Prostate gland (tissue), 2 donors: ENCODE measurements at regions not wholly inside any gene's neighbourhood (a gene's known extent, or its start where the extent isn't known, plus 50 kb on each side); places are given as distances from the start of the nearest gene placed in this dataset.

Experiments used
- DNase-seq: peaks from one replicate; pipeline ENCODE4 v3.0.0-alpha.2; 2019; ENCODE audit warnings: low spot score
- H3K27ac ChIP-seq, 2 donors: fragments of 200-600 bp; sonication (generic); 2 replicates each; pipeline ENCODE4 v1.5.1; 2017 to 2019
- H3K27me3 ChIP-seq: fragments of 200-600 bp; sonication (generic); replicated peaks from 2 replicates; pipeline ENCODE4 v1.5.1; 2019; ENCODE audit not compliant: insufficient read depth
- H3K36me3 ChIP-seq, 2 donors: fragments of 200-600 bp; sonication (generic); 1 replicate in 1 of 2; 2 replicates in 1 of 2; pipeline versions ENCODE4 v1.5.1 to v1.8.1; 2017 to 2019
- H3K4me1 ChIP-seq: fragments of 200-600 bp; sonication (generic); replicated peaks from 2 replicates; pipeline ENCODE4 v1.5.1; 2019
- H3K4me3 ChIP-seq, 2 donors: fragments of 200-600 bp; sonication (generic); 2 replicates each; pipeline ENCODE4 v1.5.1; 2017 to 2019
- H3K9me3 ChIP-seq: fragments of 200-600 bp; sonication (generic); 2 replicates; pipeline ENCODE4 v1.5.1; 2017
- POLR2A ChIP-seq: fragments of 450-650 bp; IDR thresholded peaks from one replicate; pipeline ENCODE4 v1.6.1; 2016; ENCODE audit warnings: antibody characterized with exemption, mild to moderate bottlenecking
- POLR2AphosphoS5 ChIP-seq: sonication (generic); formaldehyde crosslinking; IDR thresholded peaks from one replicate; pipeline ENCODE4 v1.6.1; 2017; ENCODE audit warnings: antibody characterized with exemption
- WGBS: methylation state at CpG from one replicate; pipeline ENCODE4 v1.1.5; 2018; 5-methylcytosine and 5-hydroxymethylcytosine counted together
- intact Hi-C: fragments of 100-400 bp; cut with DNase I; formaldehyde crosslinking; loops from one replicate; pipeline ENCODE4 v1.14.2; 2022
- TF ChIP-seq, protein P1 (sequence below), 4 experiments: fragments of 200-600 bp in 2 of 4; fragments of 450-650 bp in 2 of 4; sonication (generic) in 2 of 4; IDR thresholded peaks; 1 replicate in 3 of 4; 2 replicates in 1 of 4; pipeline ENCODE4 v1.5.1; 2016 to 2019; ENCODE audit warnings: antibody characterized with exemption in 4 of 4, mild to moderate bottlenecking in 2 of 4, moderate library complexity in 2 of 4

DNA sequence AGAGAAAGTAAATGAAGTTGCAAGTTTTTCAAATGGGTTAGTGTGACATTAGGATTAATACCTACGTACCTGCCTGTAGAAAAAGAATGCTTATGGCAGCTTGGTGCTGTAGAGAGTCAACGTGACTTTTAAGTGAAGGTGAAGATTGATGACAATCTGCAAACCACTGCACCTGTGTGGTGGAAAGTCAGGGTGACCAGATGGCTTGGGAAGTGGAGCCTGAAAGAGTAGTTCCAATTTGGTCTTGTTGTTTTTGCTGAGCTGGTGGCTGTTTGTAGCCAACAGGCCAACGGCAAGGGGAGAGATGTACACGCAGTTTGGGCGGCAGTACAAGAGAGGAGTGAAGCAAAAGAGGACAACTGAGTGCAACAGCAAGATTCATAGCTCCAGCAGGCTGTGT is 78.1 kb upstream of the JAK1 start:
- no peak overlapping the region for H3K27ac ChIP-seq
- H3K9me3 ChIP-seq: no peaks in the 10 kb centered on the region
- no peak for TF ChIP-seq POLR2A
- TF ChIP-seq, protein P1, sequence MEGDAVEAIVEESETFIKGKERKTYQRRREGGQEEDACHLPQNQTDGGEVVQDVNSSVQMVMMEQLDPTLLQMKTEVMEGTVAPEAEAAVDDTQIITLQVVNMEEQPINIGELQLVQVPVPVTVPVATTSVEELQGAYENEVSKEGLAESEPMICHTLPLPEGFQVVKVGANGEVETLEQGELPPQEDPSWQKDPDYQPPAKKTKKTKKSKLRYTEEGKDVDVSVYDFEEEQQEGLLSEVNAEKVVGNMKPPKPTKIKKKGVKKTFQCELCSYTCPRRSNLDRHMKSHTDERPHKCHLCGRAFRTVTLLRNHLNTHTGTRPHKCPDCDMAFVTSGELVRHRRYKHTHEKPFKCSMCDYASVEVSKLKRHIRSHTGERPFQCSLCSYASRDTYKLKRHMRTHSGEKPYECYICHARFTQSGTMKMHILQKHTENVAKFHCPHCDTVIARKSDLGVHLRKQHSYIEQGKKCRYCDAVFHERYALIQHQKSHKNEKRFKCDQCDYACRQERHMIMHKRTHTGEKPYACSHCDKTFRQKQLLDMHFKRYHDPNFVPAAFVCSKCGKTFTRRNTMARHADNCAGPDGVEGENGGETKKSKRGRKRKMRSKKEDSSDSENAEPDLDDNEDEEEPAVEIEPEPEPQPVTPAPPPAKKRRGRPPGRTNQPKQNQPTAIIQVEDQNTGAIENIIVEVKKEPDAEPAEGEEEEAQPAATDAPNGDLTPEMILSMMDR (IDR thresholded peaks at IDR 0.05): no peak
- no peak for TF ChIP-seq POLR2AphosphoS5
- no peaks in the 10 kb centered on the region for H3K27me3 ChIP-seq
- WGBS: 86% methylated on average over 5 of the region's 5 CpGs
- no peaks in the 10 kb centered on the region for H3K36me3 ChIP-seq
- DNase-seq: no peak
- no peak overlapping the region for H3K4me3 ChIP-seq
- no peaks in the 10 kb centered on the region for H3K4me1 ChIP-seq
- intact Hi-C loops: no loop called here

DNA sequence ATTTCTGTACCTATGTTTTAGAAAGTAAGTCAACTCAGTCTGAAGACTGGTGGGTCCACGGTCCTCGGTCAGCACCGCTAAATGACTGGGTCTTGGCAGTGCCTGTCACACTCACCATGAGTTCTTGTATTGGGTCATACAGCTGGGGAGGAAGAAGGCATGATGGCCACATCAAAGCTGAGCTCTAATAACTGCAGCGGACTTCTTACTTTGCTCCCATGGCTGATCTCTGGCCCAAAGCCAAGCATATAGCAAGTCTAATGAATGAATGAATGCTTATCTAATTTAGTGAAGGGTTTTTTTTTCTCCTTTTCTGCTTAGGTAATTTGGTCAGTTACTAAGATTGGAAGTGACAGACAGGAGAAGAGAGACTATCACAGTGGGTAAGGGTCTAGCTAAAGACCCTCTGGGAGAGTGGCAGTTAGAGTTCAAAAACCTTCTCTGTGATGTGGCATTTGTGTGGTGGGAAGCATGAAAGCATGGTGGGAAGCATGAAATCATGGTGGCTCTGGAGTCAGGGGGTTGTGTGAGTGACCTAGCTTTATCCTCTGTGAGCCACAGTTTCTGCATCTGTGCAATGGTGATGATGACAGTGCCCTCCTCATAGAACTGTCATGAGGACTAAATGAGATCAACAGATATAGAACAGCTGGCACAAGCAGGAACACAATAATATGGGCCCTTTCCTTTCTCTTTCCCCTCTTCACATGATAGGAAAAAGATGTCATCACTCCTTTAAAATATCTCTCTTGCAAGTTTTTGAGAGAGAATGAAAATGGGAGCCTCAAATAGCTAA is 78.9 kb upstream of the JAK1 start:
- DNase-seq: no peak
- H3K27me3 ChIP-seq: no peaks in the 10 kb centered on the region
- intact Hi-C loops: no loop called here
- TF ChIP-seq POLR2AphosphoS5: no peak
- TF ChIP-seq, protein P1 (IDR thresholded peaks at IDR 0.05): no peak
- no peak for TF ChIP-seq POLR2A
- no peaks in the 10 kb centered on the region for H3K36me3 ChIP-seq
- no peaks in the 10 kb centered on the region for H3K4me1 ChIP-seq
- H3K9me3 ChIP-seq: no peaks in the 10 kb centered on the region
- no peak overlapping the region for H3K27ac ChIP-seq
- 98% methylated on average over 4 of the region's 4 CpGs for WGBS
- no peak overlapping the region for H3K4me3 ChIP-seq

DNA sequence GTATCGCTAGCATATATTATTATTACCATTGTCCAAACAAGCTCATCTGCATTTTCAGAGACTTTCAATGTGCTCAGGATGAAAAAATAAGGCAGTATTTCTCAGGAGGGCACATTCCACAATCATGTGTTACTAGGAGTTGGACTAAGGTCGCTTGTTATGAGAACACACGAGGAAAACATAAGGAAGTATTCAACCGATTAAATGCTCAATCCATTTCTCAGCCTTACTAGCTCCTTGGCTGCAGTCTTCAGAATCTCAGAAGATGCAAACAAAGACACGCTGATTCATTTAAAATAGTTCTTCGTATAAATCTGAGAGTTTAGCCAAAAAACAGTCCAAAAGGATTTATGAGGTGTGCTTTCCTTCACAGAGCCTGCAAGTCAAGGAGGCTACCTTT is 82.0 kb upstream of the JAK1 start:
- Histone ChIP-seq H3K27ac (no peak overlapping the region), H3K4me3 (no peak overlapping the region), H3K4me1 (peaks cover 4% of the 10 kb centered on the region), H3K27me3 (no peaks in the 10 kb centered on the region), H3K36me3 (no peaks in the 10 kb centered on the region), H3K9me3 (no peaks in the 10 kb centered on the region)
- DNase-seq: no peak
- WGBS: 21% methylated on average over 6 of the region's 6 CpGs
- intact Hi-C loops: no loop called here
- TF ChIP-seq POLR2A (no peak), POLR2AphosphoS5 (no peak)
- TF ChIP-seq, protein P1 (IDR thresholded peaks at IDR 0.05): no peak

DNA sequence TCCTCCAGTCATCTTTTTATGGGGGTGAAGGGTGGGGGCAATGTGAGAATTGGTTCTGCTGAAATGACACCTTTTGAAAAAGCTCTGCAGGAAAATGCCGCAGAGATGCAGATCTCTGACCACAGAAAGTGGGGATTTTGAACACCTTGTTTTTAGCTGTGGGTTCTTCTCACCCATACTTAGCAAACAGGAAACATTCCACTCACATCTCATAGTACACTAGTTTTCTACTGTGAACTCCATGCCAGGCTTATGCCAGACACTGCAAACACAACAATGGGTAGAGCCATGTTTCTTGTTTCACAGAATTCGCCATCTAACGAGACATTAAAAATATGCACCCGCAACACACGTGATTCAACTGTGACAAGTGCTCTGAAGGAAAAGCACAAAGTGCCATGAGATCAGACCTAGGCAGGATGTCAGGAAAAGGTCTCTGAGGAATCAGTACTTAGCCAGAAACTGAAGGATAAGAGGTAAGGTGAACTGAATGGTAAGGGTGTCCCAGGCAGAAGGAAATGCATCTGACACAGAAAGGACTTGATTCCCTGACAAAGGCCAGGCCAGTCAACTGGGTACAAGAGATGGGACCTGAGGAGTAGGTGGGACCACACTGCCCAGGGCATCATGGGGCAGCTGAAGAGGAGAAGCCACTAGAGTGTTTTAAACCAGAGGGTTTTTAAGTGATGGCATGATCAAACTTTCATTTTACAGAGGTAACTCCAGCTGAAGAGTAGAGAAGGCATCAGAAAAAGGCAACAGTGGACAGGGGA is 83.8 kb upstream of the JAK1 start:
- Histone ChIP-seq H3K27ac (no peak overlapping the region), H3K4me1 (peaks cover 4% of the 10 kb centered on the region), H3K9me3 (no peaks in the 10 kb centered on the region), H3K36me3 (no peaks in the 10 kb centered on the region), H3K27me3 (no peaks in the 10 kb centered on the region), H3K4me3 (no peak overlapping the region)
- intact Hi-C loops: no loop called here
- TF ChIP-seq POLR2AphosphoS5: no peak
- TF ChIP-seq POLR2A: no peak
- no peak for DNase-seq
- WGBS: 94% methylated on average over 5 of the region's 5 CpGs

DNA sequence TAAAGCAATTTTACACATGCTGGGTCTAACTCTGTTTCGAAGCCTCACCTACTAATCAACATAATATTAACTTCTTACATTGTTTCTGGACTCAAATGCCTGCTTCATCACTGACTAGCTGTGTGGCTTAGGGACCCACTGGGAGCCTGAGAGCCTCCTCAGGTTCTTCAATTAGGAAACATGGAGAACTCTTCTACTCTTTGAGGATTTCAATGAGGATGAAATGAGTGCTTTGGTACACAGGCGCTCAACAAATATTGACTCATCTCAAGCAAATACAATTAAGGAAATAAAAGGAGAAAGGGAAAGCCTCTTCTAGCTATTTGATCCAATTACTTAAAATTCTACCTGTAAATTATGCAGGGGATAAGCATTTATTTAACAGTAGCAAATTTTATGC is 84.4 kb upstream of the JAK1 start:
- intact Hi-C loops: no loop called here
- H3K9me3 ChIP-seq: no peaks in the 10 kb centered on the region
- WGBS: 85% methylated on average over 2 of the region's 2 CpGs

More for the DNA sequence above, 84.4 kb upstream of the JAK1 start:
- Histone ChIP-seq H3K27ac (no peak overlapping the region), H3K36me3 (no peaks in the 10 kb centered on the region), H3K4me3 (no peak overlapping the region), H3K4me1 (peaks cover 4% of the 10 kb centered on the region), H3K27me3 (no peaks in the 10 kb centered on the region)
- TF ChIP-seq POLR2A (no peak), POLR2AphosphoS5 (no peak)
- TF ChIP-seq, protein P1 (IDR thresholded peaks at IDR 0.05): no peak
- DNase-seq: no peak
